HFFc6 (cell line): ENCODE measurements at regions not wholly inside any gene's neighbourhood (a gene's known extent, or its start where the extent isn't known, plus 50 kb on each side); places are given as distances from the start of the nearest gene placed in this dataset.

Experiments used
- DNase-seq: peaks from one replicate; pipeline ENCODE4 v3.0.0-alpha.2; 2018
- H3K27ac Mint-ChIP-seq: 2 replicates; pipeline ENCODE4 v1.8.0; 2020; ENCODE audit warnings: mild to moderate bottlenecking, mixed read lengths
- H3K27me3 Mint-ChIP-seq: 2 replicates; pipeline ENCODE4 v1.8.0; 2021; ENCODE audit warnings: mild to moderate bottlenecking, moderate library complexity, mixed read lengths; ENCODE audit not compliant: insufficient read depth
- H3K36me3 Mint-ChIP-seq: 2 replicates; pipeline ENCODE4 v1.8.0; 2021; ENCODE audit warnings: low read depth, mixed read lengths
- H3K4me1 Mint-ChIP-seq: 2 replicates; pipeline ENCODE4 v1.8.0; 2020; ENCODE audit warnings: low read depth, mixed read lengths
- H3K4me3 Mint-ChIP-seq: 2 replicates; pipeline ENCODE4 v1.8.0; 2020; ENCODE audit warnings: mild to moderate bottlenecking, moderate library complexity, mixed read lengths
- H3K9me3 Mint-ChIP-seq: 2 replicates; pipeline ENCODE4 v1.8.0; 2020; ENCODE audit warnings: mild to moderate bottlenecking, mixed read lengths
- TF ChIP-seq, protein P1 (sequence below): fragments of 200-600 bp; sonication (generic); IDR thresholded peaks from 2 replicates; pipeline ENCODE4 v1.5.0; 2021; ENCODE audit warnings: antibody characterized with exemption, mild to moderate bottlenecking

DNA sequence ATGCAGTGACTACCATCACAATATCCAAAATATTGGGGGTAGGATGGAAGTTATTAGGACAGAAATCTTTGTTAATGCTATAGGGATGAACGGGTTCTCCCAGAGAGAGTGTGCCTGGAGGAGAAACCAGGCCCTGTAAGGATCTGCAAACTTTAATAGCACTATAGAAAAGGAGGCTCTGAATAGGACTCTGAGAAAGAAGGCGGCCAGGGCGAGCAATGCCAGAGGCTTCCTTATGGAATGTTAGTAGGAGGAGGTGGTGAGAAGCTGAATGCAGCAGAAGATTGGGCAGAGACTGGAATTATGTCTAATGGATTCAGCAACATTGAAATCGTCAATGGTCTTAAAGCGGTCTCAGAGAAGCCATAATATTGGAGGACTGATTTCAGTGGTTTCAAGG, 84.6 kb upstream of the SYNDIG1 start:
- Mint-ChIP-seq H3K27me3 (peaks cover 28% of the 10 kb centered on the region), H3K27ac (no peak overlapping the region), H3K36me3 (no peaks in the 10 kb centered on the region), H3K4me3 (no peak overlapping the region), H3K4me1 (peaks cover 7% of the 10 kb centered on the region), H3K9me3 (no peaks in the 10 kb centered on the region)
- no peak for DNase-seq
- TF ChIP-seq, protein P1, sequence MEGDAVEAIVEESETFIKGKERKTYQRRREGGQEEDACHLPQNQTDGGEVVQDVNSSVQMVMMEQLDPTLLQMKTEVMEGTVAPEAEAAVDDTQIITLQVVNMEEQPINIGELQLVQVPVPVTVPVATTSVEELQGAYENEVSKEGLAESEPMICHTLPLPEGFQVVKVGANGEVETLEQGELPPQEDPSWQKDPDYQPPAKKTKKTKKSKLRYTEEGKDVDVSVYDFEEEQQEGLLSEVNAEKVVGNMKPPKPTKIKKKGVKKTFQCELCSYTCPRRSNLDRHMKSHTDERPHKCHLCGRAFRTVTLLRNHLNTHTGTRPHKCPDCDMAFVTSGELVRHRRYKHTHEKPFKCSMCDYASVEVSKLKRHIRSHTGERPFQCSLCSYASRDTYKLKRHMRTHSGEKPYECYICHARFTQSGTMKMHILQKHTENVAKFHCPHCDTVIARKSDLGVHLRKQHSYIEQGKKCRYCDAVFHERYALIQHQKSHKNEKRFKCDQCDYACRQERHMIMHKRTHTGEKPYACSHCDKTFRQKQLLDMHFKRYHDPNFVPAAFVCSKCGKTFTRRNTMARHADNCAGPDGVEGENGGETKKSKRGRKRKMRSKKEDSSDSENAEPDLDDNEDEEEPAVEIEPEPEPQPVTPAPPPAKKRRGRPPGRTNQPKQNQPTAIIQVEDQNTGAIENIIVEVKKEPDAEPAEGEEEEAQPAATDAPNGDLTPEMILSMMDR, result no peak

DNA sequence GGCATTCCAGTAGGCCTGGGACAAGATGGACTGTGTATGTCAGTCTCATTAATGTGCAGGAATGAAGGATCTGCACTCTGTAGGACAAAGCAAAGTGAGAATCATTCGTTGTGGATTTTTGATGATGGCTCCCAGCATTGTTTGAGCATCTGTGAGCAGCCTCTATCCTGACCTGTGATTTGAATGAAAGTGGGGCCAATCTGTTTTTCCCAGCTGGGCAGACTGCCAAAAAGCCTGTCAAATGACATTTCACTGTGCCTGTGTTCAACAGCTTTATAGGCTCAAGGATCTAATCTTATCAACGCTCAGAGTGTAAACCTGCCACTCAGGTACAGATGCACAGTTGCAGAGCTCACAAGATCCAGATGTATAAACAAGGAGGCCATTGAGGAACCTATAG, 86.7 kb upstream of the SYNDIG1 start:
- Mint-ChIP-seq H3K4me3 (no peak overlapping the region), H3K4me1 (peaks cover 18% of the 10 kb centered on the region), H3K36me3 (no peaks in the 10 kb centered on the region), H3K27me3 (peaks cover 19% of the 10 kb centered on the region), H3K9me3 (no peaks in the 10 kb centered on the region), H3K27ac (no peak overlapping the region)
- no peak for DNase-seq
- TF ChIP-seq, protein P1, result no peak

DNA sequence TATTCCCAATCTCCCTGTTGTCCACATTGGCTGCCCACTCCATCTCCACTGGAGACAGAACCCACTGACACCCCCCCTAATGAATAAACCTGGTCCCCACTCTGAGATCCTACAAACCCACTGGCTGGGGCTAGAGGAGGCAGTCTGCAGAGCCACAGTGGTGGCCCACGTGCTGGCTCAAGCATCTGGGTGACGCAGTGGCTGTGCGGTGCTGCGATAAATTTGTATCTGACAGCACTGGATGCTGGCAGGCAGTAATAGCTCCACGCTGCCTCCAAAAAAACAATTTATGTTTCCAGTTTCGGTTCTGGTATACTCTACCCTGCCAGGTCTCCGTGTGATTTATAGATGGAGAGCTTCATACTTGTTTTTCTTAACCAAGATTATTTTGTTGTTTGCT, 87.1 kb upstream of the SYNDIG1 start:
- TF ChIP-seq, protein P1, result no peak
- H3K4me1 Mint-ChIP-seq, result peaks cover 18% of the 10 kb centered on the region
- no peak overlapping the region for H3K27ac Mint-ChIP-seq
- H3K27me3 Mint-ChIP-seq, result peaks cover 17% of the 10 kb centered on the region
- DNase-seq, result no peak
- H3K9me3 Mint-ChIP-seq, result no peaks in the 10 kb centered on the region
- no peak overlapping the region for H3K4me3 Mint-ChIP-seq
- H3K36me3 Mint-ChIP-seq, result no peaks in the 10 kb centered on the region

DNA sequence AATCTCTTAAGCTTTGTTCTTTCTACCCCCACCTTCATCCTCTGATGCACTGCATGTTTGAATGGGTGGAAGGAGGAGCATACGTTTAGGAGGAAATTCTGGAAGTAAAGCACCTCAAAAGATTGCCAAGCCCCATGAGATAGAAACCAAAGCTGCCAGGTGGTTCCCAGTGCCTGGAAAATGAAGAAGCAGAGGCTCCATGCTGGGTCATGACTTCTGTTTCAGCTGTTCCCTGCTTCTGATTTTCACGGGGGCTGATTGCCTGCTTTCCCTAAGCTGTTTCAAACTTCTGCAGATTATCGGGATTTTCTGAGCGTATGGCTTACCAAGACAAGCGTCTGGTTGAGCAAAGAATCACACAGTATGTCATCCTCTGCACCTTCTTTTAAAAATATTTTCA, 87.5 kb upstream of the SYNDIG1 start:
- Mint-ChIP-seq H3K27me3 (peaks cover 17% of the 10 kb centered on the region), H3K4me1 (peaks cover 19% of the 10 kb centered on the region), H3K4me3 (no peak overlapping the region), H3K27ac (no peak overlapping the region), H3K9me3 (no peaks in the 10 kb centered on the region), H3K36me3 (no peaks in the 10 kb centered on the region)
- TF ChIP-seq, protein P1, result no peak
- no peak for DNase-seq

DNA sequence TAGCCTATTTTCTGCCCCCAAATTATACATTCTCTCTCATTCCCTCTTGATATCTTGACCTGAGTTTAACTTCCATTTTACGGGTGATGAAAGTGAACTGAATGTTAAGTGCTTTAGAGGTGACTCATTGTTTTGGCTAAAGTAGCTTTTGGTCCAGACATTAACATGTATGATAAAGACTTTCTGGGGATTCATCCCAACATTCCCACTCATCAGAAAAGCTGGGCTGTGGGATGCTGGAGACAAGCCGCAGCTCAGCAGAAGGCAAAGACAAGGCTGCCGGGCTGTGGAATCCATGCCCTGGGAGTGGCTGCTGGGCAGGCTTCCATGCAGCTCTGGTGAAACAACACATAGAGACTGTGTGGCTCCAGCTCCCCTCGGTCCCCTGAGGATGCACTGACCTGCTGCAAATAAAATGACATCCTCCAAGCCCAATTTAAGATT, 89.9 kb upstream of the SYNDIG1 start:
- no peaks in the 10 kb centered on the region for H3K36me3 Mint-ChIP-seq
- peaks cover 29% of the 10 kb centered on the region for H3K4me1 Mint-ChIP-seq
- peaks cover 11% of the 10 kb centered on the region for H3K27me3 Mint-ChIP-seq
- H3K9me3 Mint-ChIP-seq, result no peaks in the 10 kb centered on the region
- H3K4me3 Mint-ChIP-seq, result peak overlapping the region; percentile 20
- TF ChIP-seq, protein P1, result no peak
- DNase-seq, result peak; percentile 42
- peak overlapping the region; percentile 65 for H3K27ac Mint-ChIP-seq
